GM19324 (cell line): ENCODE measurements at regions not wholly inside any gene's neighbourhood (a gene's known extent, or its start where the extent isn't known, plus 50 kb on each side); places are given as distances from the start of the nearest gene placed in this dataset.
"Not testable (repeated sequence)": the region's sequence is repeated elsewhere in the genome, so short reads cannot be mapped to it uniquely, and the experiment has no call there.

ENCODE experiments used
- ATAC-seq: cut with Tn5 transposase; IDR thresholded peaks from one replicate; pipeline ENCODE4 v1.9.1; 2021; ENCODE audit warnings: mild to moderate bottlenecking, moderate library complexity; ENCODE audit not compliant: unreplicated experiment, low FRiP score

GRCh38 chr12:83997423-83997822, 915.2 kb downstream of the SLC6A15 start:
- ATAC-seq, result no peak

DNA sequence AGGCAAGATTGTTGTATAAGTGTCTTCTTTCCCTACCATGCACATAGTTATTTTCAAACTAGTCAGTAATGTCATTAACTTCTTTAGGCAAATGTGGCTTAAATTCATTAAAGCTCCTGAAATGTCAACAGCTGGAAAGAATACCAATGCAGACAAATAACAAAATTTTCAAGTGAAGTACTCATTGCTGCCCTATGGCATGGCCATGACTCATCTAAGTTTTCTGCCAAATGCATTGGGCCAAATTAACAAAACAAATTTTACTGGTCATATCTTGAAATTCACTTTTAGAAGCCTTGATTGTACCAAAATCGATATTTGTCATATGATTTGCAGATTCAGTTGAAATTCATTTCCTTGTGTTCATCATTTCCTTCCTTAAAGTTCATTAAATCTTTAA, 915.9 kb downstream of the SLC6A15 start:
- no peak for ATAC-seq

DNA sequence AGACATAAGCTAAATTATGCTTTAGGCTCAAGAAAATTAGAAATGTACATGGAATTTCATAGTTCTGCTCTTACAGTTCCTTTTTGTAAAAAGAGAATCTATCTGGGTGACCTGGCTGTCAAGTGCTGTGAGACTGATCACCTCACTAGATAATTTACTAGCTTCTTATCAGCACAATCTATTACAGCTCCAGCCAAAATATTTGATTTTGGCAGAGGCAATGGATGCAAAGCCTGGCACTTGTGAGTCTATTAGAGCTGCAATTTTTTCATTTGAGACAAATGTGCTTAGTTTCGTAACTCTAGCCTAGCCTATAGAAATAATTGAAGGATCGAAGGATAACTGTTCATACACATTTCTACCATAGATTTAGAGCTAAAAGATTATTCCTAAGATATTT, 927.5 kb downstream of the SLC6A15 start:
- ATAC-seq, result no peak

DNA sequence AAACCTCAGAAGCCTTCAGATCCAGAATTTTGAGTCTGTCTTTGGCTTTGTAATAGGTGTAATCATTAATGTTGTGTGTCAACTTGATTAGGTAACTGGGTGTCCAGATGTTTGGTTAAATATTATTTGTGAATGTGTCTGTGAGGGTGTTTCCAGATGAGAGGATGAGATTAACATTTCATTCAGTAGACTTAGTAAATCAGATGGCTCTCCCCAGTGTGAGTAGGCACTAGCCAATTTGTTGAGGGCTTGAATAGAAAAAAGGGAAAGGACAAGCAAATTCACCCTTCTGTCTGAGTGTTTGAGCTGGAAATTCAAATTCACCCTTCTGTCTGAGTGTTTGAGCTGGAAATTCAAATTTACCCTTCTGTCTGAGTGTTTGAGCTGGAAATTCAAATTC, 932.2 kb downstream of the SLC6A15 start:
- no peak for ATAC-seq

- ATAC-seq, result no peak
These were observed 932.8 kb downstream of the SLC6A15 start for GRCh38 chr12:83979785-83980184.

- no peak for ATAC-seq
These were observed 940.8 kb downstream of the SLC6A15 start for GRCh38 chr12:83971781-83972180.

DNA sequence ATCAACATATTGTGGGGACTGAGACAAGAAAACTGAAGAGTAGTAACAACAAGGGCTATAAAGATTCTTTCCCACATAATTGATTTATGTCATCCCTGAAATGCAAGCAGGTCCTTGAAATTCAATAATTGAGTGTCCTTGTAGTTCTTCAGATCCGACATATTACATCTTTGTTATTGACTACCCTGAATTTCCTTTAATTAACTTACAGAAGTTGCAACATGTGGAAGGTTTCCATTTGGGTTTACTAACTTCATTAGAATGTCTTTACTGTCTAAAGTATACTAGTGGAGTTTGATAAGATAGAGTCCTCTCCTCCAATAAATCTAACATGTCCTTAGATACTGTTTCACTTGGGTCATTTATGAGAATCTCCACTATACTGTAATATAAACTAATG, 951.8 kb downstream of the SLC6A15 start:
- no peak for ATAC-seq

DNA sequence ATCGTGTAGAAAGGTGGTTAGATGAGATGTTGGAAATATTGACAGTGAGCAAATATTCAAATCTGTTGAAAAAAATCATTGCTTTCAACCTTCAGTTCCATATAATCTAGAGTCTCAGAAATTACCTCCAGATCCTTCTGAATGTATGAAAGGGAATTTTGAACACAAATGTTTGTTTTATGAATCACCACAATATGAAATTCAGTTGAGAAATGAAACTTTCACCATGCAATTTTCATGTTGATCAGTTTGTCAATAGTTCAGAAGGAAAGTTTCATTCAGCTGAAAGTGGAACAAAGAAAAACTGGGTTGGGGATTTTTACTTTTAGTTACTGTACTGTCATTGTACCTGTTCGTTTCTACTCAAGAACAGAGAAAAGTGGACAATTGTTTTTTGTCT, 953.6 kb downstream of the SLC6A15 start:
- ATAC-seq, result no peak

GRCh38 chr12:83954956-83955601, 957.5 kb downstream of the SLC6A15 start:
- no peak for ATAC-seq

DNA sequence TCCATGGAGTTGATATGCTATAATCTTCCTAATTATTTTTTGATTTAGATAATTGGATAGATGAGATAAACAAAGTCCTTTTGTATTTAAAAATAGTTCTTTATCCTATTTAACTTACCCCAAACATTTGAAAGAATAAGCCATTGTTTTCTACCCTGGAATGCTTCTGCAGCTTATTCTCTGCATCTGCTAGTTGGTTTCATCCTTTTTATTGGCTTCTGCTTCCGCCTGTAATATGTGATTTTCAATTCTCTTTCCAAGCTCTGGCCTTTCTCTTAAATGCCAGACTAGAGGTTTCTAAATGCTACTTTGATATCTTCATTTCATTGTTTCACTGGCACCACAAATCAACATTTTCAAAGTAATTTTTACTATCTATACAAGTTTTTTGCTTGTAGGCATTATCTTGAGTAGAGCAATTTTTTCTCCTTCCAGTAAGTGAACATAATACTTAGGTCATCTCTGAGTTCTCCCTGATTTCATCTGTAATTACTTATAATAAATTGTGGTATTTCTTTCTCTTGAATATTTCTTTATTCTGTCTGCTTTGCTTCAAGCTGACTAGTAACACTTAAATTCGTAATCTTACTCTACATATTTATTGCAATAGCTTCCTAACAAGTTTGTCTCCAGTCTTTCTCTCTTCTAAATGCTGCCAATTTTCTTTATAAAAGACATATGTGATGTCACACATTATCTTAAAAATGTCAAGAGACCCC, 958.4 kb downstream of the SLC6A15 start:
- ATAC-seq, result no peak

- ATAC-seq, result no peak
These were observed 966.7 kb downstream of the SLC6A15 start for GRCh38 chr12:83945871-83946270.

- no peak for ATAC-seq
These were observed 972.9 kb downstream of the SLC6A15 start for GRCh38 chr12:83939718-83940117.

DNA sequence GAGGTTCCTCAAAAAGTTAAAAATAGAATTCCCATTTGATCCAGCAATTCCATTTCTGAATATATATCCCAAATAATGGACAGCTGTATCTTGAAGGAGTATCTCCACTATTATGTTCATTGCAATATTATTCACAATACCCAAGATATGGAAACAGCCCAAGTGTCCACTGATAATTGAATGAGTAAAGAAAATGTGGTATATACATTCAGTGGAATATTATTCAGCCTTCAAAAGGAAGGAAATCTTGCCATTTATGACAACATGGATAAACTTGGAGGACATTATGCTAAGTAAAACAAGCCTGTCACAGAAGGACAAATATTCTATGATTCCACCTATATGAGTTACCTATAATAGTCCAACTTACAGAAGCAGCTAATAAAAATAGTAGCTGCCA, 979.0 kb downstream of the SLC6A15 start:
- ATAC-seq, result no peak

DNA sequence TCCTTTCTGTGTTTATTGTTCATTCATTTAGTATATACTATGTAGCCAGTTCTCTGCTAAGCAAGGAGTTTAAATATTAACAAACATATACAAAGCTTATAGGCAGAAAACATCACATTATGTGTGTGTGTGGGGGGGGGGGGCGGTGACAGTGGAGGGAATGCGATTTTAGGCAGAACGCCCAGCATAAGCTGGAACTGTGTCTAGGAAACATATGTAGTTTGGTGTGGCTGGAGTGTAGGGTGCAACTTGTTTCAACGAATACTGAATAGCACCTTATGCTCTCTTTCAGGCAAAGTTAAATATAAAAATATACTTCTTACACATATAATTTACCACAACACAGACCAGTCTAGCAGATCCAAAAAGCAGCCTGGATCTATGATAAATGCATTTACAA, 980.6 kb downstream of the SLC6A15 start:
- ATAC-seq, result no peak

GRCh38 chr12:83931451-83931850, 981.1 kb downstream of the SLC6A15 start:
- ATAC-seq, result no peak

DNA sequence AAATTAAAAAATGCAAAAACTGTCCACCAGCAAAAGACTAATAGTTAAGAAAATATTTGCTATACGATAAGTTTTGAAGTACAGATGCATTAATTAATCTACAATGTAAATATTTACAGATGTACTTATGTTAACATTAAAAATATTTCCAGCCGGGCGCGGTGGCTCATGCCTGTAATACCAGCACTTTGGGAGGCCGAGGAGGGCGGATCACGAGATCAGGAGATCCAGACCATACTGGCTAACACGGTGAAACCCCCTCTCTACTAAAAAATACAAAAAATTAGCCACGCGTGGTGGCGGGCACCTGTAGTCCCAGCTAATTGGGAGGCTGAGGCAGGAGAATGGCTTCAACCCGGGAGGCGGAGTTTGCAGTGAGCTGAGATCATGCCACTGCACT, 982.8 kb downstream of the SLC6A15 start:
- not testable (repeated sequence) for ATAC-seq

DNA sequence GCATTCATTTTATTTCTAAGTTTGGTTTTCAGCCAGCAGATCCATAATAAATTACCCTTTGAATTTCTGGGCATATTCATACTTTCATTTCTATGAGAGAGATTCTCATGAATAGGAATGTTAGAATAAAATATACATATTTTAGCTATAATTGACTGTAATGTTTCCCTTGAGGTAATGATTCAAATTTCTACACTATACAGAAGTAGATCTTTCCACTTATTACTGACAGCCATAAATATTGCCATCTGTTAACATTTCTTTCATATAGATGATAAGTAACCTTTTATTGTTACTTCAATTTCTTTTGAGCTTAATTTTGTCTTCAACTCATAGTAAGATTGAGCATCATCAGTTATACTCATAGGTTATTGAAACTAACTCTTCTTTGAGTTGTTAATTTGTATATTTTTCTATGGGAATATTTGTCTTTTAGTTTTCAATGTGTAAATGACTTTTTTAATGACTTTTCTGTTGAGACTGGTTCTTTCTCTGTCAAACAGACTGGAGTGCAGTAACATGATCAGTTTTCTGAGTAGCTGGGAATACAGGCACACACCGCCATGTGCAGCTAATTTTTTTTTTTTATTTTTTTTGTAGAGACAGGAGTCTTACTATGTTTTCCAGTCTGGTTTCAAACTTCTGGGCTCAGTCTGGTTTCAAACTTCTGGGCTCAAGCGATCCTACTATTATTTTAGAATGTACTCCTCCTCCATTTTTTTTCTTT, 991.6 kb downstream of the SLC6A15 start:
- ATAC-seq, result no peak

DNA sequence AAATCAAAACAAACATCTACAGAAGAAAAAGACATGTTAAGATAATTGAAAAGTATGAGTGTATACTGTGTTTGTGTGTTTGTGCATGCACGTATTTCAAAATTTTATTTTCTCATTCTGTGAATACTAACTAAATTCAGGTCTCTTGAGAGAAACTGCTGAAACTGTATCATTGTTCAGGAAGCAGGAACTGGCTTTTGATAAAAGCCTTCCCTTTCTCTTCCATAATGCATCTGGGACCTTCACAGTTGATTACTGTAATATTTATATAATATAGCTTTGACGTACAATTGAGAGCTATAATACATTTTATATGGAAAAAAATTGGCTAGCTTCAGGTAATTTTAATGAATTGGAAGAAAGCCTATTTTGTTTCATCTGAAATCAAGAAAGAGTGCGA, 993.5 kb downstream of the SLC6A15 start:
- ATAC-seq, result no peak

GRCh38 chr12:83904175-83904574, 1008.4 kb downstream of the SLC6A15 start:
- no peak for ATAC-seq

DNA sequence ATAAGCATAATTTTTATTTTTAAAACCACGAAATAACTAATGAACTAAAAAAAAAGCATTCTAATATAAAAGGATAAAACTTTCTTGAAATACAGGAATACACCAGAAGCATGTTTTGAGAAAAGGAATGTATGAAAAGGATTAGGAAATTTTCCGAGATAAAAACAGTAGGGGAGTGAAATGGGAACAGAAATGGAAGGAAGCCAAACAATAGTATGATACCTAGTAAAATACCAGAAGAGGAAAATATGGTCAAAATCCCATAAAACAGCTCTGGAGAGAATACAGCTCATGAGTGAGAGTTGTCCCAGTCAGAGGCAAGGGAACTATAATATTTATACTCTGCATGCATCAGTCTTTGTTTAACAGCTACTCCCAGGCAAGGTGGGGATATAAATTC, 1016.2 kb downstream of the SLC6A15 start:
- no peak for ATAC-seq

DNA sequence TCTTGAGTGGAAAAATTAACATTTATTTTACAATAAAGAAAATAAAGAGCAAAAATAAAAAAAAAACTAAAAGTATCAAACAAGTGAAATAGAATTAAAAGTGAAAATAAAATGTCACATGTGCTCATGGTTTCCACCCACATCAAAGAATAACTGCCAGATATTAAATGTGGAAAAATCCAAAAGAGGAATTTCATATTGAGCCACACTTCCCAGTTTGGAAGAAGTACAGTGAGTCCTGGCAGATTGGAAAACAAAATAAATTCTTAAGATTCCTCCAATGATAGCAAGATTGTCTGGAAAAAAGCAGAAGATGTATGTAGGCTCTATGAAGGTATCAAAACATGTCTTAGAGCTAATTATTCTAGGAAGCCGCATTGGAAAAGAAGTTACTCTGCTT, 1019.5 kb downstream of the SLC6A15 start:
- ATAC-seq, result no peak

DNA sequence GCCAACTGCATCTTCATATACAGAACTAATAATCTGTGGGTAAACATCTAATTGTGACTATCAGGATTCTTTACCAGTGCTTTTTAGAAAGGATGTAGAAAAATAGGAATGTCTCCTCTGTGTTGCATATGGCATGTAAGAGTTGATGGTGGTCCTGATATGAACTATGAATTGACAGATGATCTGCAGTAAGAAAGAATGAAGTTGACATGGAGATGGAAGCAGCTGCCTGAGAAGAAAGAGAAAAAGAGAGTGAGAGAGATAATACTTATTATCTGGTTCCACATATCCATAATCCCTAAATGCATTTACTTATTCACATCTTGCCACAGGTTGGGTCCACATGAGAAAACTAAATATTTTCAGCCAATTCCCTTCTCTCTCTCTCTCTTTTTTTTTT, 1022.9 kb downstream of the SLC6A15 start:
- ATAC-seq, result no peak
